OCI-LY1 (cell line): ENCODE measurements at regions not wholly inside any gene's neighbourhood (a gene's known extent, or its start where the extent isn't known, plus 50 kb on each side); places are given as distances from the start of the nearest gene placed in this dataset.

Experiments used
- CTCF ChIP-seq: fragments of 200-600 bp; sonication (generic), shearing (Covaris generic); IDR thresholded peaks from 2 replicates; pipeline ENCODE4 v1.5.1; 2017; ENCODE audit warnings: mild to moderate bottlenecking, antibody characterized with exemption, low read length, moderate library complexity, mixed read lengths
- EZH2 ChIP-seq: fragments of 200-600 bp; sonication (generic), shearing (Covaris generic); IDR thresholded peaks from 2 replicates; pipeline ENCODE4 v1.8.0; 2017; ENCODE audit warnings: borderline replicate concordance, mixed run types, mild to moderate bottlenecking, antibody characterized with exemption, low read length, moderate library complexity, mixed read lengths

DNA sequence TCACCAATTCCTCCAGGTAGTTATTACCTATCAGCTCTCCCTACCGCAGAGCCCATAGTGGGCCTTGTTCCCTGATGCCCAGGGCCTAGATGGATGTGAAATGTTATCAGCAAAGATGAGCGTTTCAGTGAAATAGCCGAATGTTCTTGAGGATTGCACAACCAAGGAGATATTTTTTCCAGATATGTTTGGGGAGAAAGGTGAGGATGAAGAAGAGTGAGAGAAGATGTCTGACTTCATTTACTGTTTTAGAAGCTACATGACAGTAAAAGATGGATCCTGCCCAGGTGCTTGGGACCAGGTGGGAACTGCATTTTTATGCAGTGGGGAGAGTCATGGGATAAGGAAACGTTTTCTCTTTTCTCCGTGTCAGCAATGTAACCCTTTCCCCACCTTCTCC lies 231.7 kb upstream of the C1orf174 start:
- TF ChIP-seq CTCF (no peak), EZH2 (no peak)
